ENCODE measurements at regions not wholly inside any gene's neighbourhood (a gene's known extent, or its start where the extent isn't known, plus 50 kb on each side); places are given as distances from the start of the nearest gene placed in this dataset.

DNA sequence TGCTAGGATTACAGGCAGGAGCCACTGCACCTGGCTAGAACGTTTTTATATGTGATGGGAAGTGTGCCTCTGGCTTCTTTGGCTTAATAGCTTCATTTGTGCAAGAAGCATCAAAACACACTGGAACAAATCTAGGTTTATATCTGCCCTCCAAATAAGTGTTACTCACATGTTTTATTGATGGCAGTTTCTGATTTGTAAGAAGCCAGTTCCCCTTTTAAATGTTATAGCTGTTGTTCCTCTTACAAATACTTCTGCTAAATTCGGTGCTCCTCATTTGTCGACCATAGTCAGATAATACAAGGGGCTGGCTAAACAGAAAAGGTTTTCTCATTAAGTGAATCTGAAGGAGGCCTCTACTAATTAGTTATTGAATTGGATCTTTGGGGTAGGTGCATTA, 307.1 kb upstream of the SEMA6D start:
- POLR2A ChIA-PET (ENCODE audit: unreplicated experiment) = no interaction called here

More for the DNA sequence above, 307.1 kb upstream of the SEMA6D start:
- no peaks in the 10 kb centered on the region for H4K20me1 ChIP-seq (ENCODE audit: insufficient read depth, low read length)
- H4K5ac ChIP-seq (ENCODE audit: low read depth, low read length) = no peak overlapping the region
- H3K9ac ChIP-seq (ENCODE audit: low read depth, low read length) = no peak overlapping the region
- no peak overlapping the region for H2BK15ac ChIP-seq (ENCODE audit: low read depth, low read length)
- DNase-seq (no peak), ATAC-seq (ENCODE audit: low read depth) (no peak)
- no peak overlapping the region for H3K4me3 ChIP-seq (ENCODE audit: insufficient read depth, low read depth, low read length)
- peak overlapping the region; percentile 9; the same call in 1 of the 2 replicates for H3K18ac ChIP-seq (ENCODE audit: low read depth, low read length)
- WGBS, 2 experiments (ENCODE audit: extremely low coverage in 2 of 2, insufficient read length in 1 of 2) = no CpG with 5 or more reads among the region's 3 CpGs
- H3K9me3 ChIP-seq (ENCODE audit: control insufficient read depth, insufficient read depth, low read length) = no peaks in the 10 kb centered on the region
- peak overlapping the region; percentile 17; the same call in 1 of the 2 replicates for H2AK5ac ChIP-seq (ENCODE audit: low read depth, low read length)
- intact Hi-C loops (cut with micrococcal nuclease) = no loop called here
- 0 out of 2 replicates have a peak overlapping the region, but pooled peaks have one; percentile 12 for H3K14ac ChIP-seq (replicated peaks; ENCODE audit: low read depth, low read length)
- no TSS peak for BruUV-seq (replicated peaks)
- H4K8ac ChIP-seq (ENCODE audit: low read depth in 2 of 2, low read length in 2 of 2) = peak overlapping the region; percentile 4 to 71; a peak in 1 of 4 replicates
- dilution Hi-C loops (cut with HindIII; ENCODE audit: low sequenced_read_pairs, unreplicated experiment) = no loop called here
- CTCF ChIA-PET = no interaction called here
- no peak overlapping the region for H2BK5ac ChIP-seq (ENCODE audit: low read depth, low read length, poor library complexity, severe bottlenecking)
- H3K23ac ChIP-seq (ENCODE audit: low read depth, low read length) = no peak overlapping the region
- peak overlapping the region; percentile 63 for H4K91ac ChIP-seq (ENCODE audit: insufficient read depth, low read depth, low read length)
- peak overlapping the region; percentile 50 for H2BK120ac ChIP-seq (ENCODE audit: low read depth, low read length)
- H3K27ac ChIP-seq (ENCODE audit: insufficient read depth, low read length) = no peak overlapping the region
- no peak overlapping the region for H2AFZ ChIP-seq (replicated peaks; ENCODE audit: low read length, poor library complexity)
- H3K27me3 ChIP-seq (ENCODE audit: control insufficient read depth, insufficient read depth, low read length) = no peaks in the 10 kb centered on the region; the same call in 1 of the 2 replicates
- H3K79me1 ChIP-seq (ENCODE audit: low read depth in 1 of 2, low read length in 2 of 2) = no peaks in the 10 kb centered on the region
- no peak overlapping the region for H2AK9ac ChIP-seq (replicated peaks; ENCODE audit: low read depth, low read length, poor library complexity)
- no peak overlapping the region for H3K4me2 ChIP-seq (ENCODE audit: low read depth, low read length)
- no peak overlapping the region for H3K4ac ChIP-seq (ENCODE audit: low read depth, low read length)
- no peaks in the 10 kb centered on the region for H3K9me1 ChIP-seq (ENCODE audit: insufficient read depth, low read length)
- TF ChIP-seq MXI1 (IDR thresholded peaks at IDR 0.05; ENCODE audit: borderline replicate concordance, low read depth, low read length) (no peak), SMC3 (IDR thresholded peaks at IDR 0.05; ENCODE audit: low read depth, low read length) (no peak), CEBPB (IDR thresholded peaks at IDR 0.05; ENCODE audit: low read depth, low read length) (no peak), RCOR1 (IDR thresholded peaks at IDR 0.05; ENCODE audit: insufficient replicate concordance, low read length) (no peak), POLR2A (IDR thresholded peaks at IDR 0.05; ENCODE audit: low read depth, low read length) (no peak), BHLHE40 (IDR thresholded peaks at IDR 0.05; ENCODE audit: low read depth, low read length) (no peak), NFE2L2 (IDR thresholded peaks at IDR 0.05; ENCODE audit: low read depth, low read length) (no peak), RAD21 (IDR thresholded peaks at IDR 0.05; ENCODE audit: low read length) (no peak), FOS (IDR thresholded peaks at IDR 0.05; ENCODE audit: low read depth, low read length) (no peak), MAZ (IDR thresholded peaks at IDR 0.05; ENCODE audit: borderline replicate concordance, low read depth, low read length) (no peak), CHD1 (IDR thresholded peaks at IDR 0.05; ENCODE audit: low read depth, low read length) (no peak), MAFK (IDR thresholded peaks at IDR 0.05; ENCODE audit: low read depth, low read length) (no peak), RFX5 (IDR thresholded peaks at IDR 0.05; ENCODE audit: low read depth, low read length) (no peak)
- TF ChIP-seq, protein P1, sequence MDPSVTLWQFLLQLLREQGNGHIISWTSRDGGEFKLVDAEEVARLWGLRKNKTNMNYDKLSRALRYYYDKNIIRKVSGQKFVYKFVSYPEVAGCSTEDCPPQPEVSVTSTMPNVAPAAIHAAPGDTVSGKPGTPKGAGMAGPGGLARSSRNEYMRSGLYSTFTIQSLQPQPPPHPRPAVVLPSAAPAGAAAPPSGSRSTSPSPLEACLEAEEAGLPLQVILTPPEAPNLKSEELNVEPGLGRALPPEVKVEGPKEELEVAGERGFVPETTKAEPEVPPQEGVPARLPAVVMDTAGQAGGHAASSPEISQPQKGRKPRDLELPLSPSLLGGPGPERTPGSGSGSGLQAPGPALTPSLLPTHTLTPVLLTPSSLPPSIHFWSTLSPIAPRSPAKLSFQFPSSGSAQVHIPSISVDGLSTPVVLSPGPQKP (IDR thresholded peaks at IDR 0.05; ENCODE audit: borderline replicate concordance, low read depth, low read length) = no peak
- TF ChIP-seq, protein P2, sequence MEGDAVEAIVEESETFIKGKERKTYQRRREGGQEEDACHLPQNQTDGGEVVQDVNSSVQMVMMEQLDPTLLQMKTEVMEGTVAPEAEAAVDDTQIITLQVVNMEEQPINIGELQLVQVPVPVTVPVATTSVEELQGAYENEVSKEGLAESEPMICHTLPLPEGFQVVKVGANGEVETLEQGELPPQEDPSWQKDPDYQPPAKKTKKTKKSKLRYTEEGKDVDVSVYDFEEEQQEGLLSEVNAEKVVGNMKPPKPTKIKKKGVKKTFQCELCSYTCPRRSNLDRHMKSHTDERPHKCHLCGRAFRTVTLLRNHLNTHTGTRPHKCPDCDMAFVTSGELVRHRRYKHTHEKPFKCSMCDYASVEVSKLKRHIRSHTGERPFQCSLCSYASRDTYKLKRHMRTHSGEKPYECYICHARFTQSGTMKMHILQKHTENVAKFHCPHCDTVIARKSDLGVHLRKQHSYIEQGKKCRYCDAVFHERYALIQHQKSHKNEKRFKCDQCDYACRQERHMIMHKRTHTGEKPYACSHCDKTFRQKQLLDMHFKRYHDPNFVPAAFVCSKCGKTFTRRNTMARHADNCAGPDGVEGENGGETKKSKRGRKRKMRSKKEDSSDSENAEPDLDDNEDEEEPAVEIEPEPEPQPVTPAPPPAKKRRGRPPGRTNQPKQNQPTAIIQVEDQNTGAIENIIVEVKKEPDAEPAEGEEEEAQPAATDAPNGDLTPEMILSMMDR (conservative IDR thresholded peaks at IDR 0.05; ENCODE audit: low read depth, low read length) = no peak
- TF ChIP-seq, protein P3, sequence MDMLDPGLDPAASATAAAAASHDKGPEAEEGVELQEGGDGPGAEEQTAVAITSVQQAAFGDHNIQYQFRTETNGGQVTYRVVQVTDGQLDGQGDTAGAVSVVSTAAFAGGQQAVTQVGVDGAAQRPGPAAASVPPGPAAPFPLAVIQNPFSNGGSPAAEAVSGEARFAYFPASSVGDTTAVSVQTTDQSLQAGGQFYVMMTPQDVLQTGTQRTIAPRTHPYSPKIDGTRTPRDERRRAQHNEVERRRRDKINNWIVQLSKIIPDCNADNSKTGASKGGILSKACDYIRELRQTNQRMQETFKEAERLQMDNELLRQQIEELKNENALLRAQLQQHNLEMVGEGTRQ (IDR thresholded peaks at IDR 0.05; ENCODE audit: low read depth, low read length) = no peak
- no peak overlapping the region for H3K56ac ChIP-seq (ENCODE audit: extremely low read depth, insufficient read depth, low read length)
- in situ Hi-C loops (cut with MboI; ENCODE audit: low sequenced_read_pairs) = no loop called here
- no peak overlapping the region for H2BK20ac ChIP-seq (ENCODE audit: low read depth, low read length)
- peaks cover 13% of the 10 kb centered on the region for H3K4me1 ChIP-seq (ENCODE audit: control insufficient read depth, insufficient read depth, low read length)
- no peaks in the 10 kb centered on the region for H3K36me3 ChIP-seq (ENCODE audit: control insufficient read depth, insufficient read depth, low read length)

All from IMR-90 (cell line).